H9 (cell line): ENCODE measurements at regions not wholly inside any gene's neighbourhood (a gene's known extent, or its start where the extent isn't known, plus 50 kb on each side); places are given as distances from the start of the nearest gene placed in this dataset.

ENCODE experiments used
- DNase-seq: peaks from one replicate; pipeline ENCODE4 v3.0.0-alpha.2; 2017
- H2AFZ ChIP-seq: one replicate; pipeline ENCODE4 v1.6.1; 2013; ENCODE audit warnings: mild to moderate bottlenecking, low read length, control low read depth, moderate library complexity
- H2AK5ac ChIP-seq: 2 replicates; pipeline ENCODE4 v1.6.1; 2013; ENCODE audit warnings: low read length, control low read depth, mixed read lengths; ENCODE audit not compliant: insufficient read length
- H2BK120ac ChIP-seq: one replicate; pipeline ENCODE4 v1.6.1; 2013; ENCODE audit warnings: low read depth, mild to moderate bottlenecking, low read length, control low read depth, inconsistent platforms; ENCODE audit not compliant: poor library complexity, severe bottlenecking
- H2BK12ac ChIP-seq: 2 replicates; pipeline ENCODE4 v1.6.1; 2013; ENCODE audit warnings: low read length, control low read depth, mixed read lengths, low read depth; ENCODE audit not compliant: insufficient read length
- H2BK15ac ChIP-seq: 2 replicates; pipeline ENCODE4 v1.6.1; 2013; ENCODE audit warnings: low read depth, low read length, control low read depth
- H2BK20ac ChIP-seq: one replicate; pipeline ENCODE4 v1.6.1; 2013; ENCODE audit warnings: low read depth, mild to moderate bottlenecking, low read length, control low read depth, inconsistent platforms; ENCODE audit not compliant: poor library complexity, severe bottlenecking
- H2BK5ac ChIP-seq: 2 replicates; pipeline ENCODE4 v1.6.1; 2013; ENCODE audit warnings: low read length, control low read depth, mixed read lengths; ENCODE audit not compliant: insufficient read length
- H3K14ac ChIP-seq: 2 replicates; pipeline ENCODE4 v1.6.1; 2013; ENCODE audit warnings: low read length, control low read depth; ENCODE audit not compliant: insufficient read depth
- H3K18ac ChIP-seq: 2 replicates; pipeline ENCODE4 v1.6.1; 2013; ENCODE audit warnings: low read depth, mild to moderate bottlenecking, mixed read lengths, low read length, control low read depth; ENCODE audit not compliant: insufficient read length
- H3K23ac ChIP-seq: 2 replicates; pipeline ENCODE4 v1.6.1; 2013; ENCODE audit warnings: low read length, control low read depth, mixed read lengths, low read depth; ENCODE audit not compliant: insufficient read length
- H3K23me2 ChIP-seq: 2 replicates; pipeline ENCODE4 v1.6.1; 2013; ENCODE audit warnings: low read depth, mild to moderate bottlenecking, mixed read lengths, low read length, control low read depth; ENCODE audit not compliant: insufficient read length, poor library complexity, severe bottlenecking
- H3K27ac ChIP-seq: 2 replicates; pipeline ENCODE4 v1.5.1; 2013; ENCODE audit warnings: low read length, control low read depth, mixed read lengths, low read depth; ENCODE audit not compliant: insufficient read length
- H3K27me3 ChIP-seq: 2 replicates; pipeline ENCODE4 v1.6.1; 2013; ENCODE audit warnings: low read length, control low read depth, inconsistent platforms; ENCODE audit not compliant: insufficient read depth
- H3K4ac ChIP-seq: 2 replicates; pipeline ENCODE4 v1.6.1; 2013; ENCODE audit warnings: low read depth, mild to moderate bottlenecking, control low read depth, inconsistent platforms, low read length, moderate library complexity
- H3K4me1 ChIP-seq: 2 replicates; pipeline ENCODE4 v1.6.1; 2013; ENCODE audit warnings: low read length, control low read depth, inconsistent platforms; ENCODE audit not compliant: insufficient read depth
- H3K4me2 ChIP-seq: 2 replicates; pipeline ENCODE4 v1.6.1; 2013; ENCODE audit warnings: low read length, control low read depth, mixed read lengths; ENCODE audit not compliant: insufficient read length, insufficient read depth
- H3K56ac ChIP-seq: 2 replicates; pipeline ENCODE4 v1.6.1; 2013; ENCODE audit warnings: low read depth, mild to moderate bottlenecking, mixed read lengths, low read length, control low read depth; ENCODE audit not compliant: insufficient read length
- H3K79me1 ChIP-seq: 2 replicates; pipeline ENCODE4 v1.6.1; 2013; ENCODE audit warnings: low read depth, mild to moderate bottlenecking, moderate library complexity, low read length, control low read depth, inconsistent platforms; ENCODE audit not compliant: insufficient read depth, poor library complexity, severe bottlenecking
- H3K79me2 ChIP-seq: 2 replicates; pipeline ENCODE4 v1.6.1; 2013; ENCODE audit warnings: low read length, control low read depth, inconsistent platforms; ENCODE audit not compliant: insufficient read depth
- H3K9ac ChIP-seq: 2 replicates; pipeline ENCODE4 v1.6.1; 2013; ENCODE audit warnings: low read length, control low read depth, mixed read lengths; ENCODE audit not compliant: insufficient read length; ENCODE audit errors: extremely low read depth
- H3K9me3 ChIP-seq: one replicate; pipeline ENCODE4 v1.6.1; 2013; ENCODE audit warnings: low read depth, low read length, inconsistent platforms; ENCODE audit not compliant: control insufficient read depth
- H3T11ph ChIP-seq: one replicate; pipeline ENCODE4 v1.6.1; 2013; ENCODE audit warnings: mild to moderate bottlenecking, low read length, control low read depth, inconsistent platforms
- H4K20me1 ChIP-seq: one replicate; pipeline ENCODE4 v1.6.1; 2013; ENCODE audit not compliant: control insufficient read depth, insufficient read length, insufficient read depth
- H4K5ac ChIP-seq: 2 replicates; pipeline ENCODE4 v1.6.1; 2013; ENCODE audit warnings: low read depth, mild to moderate bottlenecking, mixed read lengths, low read length, control low read depth; ENCODE audit not compliant: insufficient read length
- H4K8ac ChIP-seq: replicated peaks from 2 replicates; pipeline ENCODE4 v1.6.1; 2013; ENCODE audit warnings: low read length, control low read depth, mixed read lengths, low read depth; ENCODE audit not compliant: insufficient read length
- H4K91ac ChIP-seq: 2 replicates; pipeline ENCODE4 v1.6.1; 2013; ENCODE audit warnings: low read depth, mild to moderate bottlenecking, moderate library complexity, mixed read lengths, low read length, control low read depth; ENCODE audit not compliant: insufficient read length
- H3K27ac Mint-ChIP-seq, 3 experiments: 2 replicates in 2 of 3; 3 replicates in 1 of 3; pipeline ENCODE4 v1.8.0; 2020 to 2021; ENCODE audit warnings: mixed read lengths in 3 of 3, mild to moderate bottlenecking in 1 of 3, moderate library complexity in 1 of 3
- H3K27me3 Mint-ChIP-seq: 2 replicates; pipeline ENCODE4 v1.8.0; 2021; ENCODE audit warnings: low read depth, mild to moderate bottlenecking, moderate library complexity, mixed read lengths
- H3K36me3 Mint-ChIP-seq, 3 experiments: 2 replicates in 2 of 3; 3 replicates in 1 of 3; pipeline ENCODE4 v1.8.0; 2020 to 2021; ENCODE audit warnings: low read depth in 3 of 3, mixed read lengths in 3 of 3; ENCODE audit not compliant: insufficient read depth in 1 of 3
- H3K4me1 Mint-ChIP-seq, 2 experiments: 2 replicates each; pipeline ENCODE4 v1.8.0; 2020; ENCODE audit warnings: mixed read lengths in 2 of 2
- H3K4me3 Mint-ChIP-seq, 2 experiments: 2 replicates in 1 of 2; 3 replicates in 1 of 2; pipeline ENCODE4 v1.8.0; 2020 to 2021; ENCODE audit warnings: mild to moderate bottlenecking in 2 of 2, mixed read lengths in 2 of 2, moderate library complexity in 1 of 2
- H3K9me3 Mint-ChIP-seq, 2 experiments: 2 replicates in 1 of 2; 3 replicates in 1 of 2; pipeline ENCODE4 v1.8.0; 2020; ENCODE audit warnings: mild to moderate bottlenecking in 2 of 2, mixed read lengths in 2 of 2, moderate library complexity in 1 of 2
- WGBS: extraction: QIAGEN DNeasy Blood & Tissue Kit; methylation state at CpG from one replicate; pipeline ENCODE4 v1.1.7; 2013; ENCODE audit warnings: missing lambda C conversion rate, low lambda C conversion rate, mixed read lengths; ENCODE audit not compliant: insufficient read length; ENCODE audit errors: extremely low coverage; 5-methylcytosine and 5-hydroxymethylcytosine counted together
- TF ChIP-seq, protein P1 (sequence below): fragments of 200-600 bp; sonication (generic); conservative IDR thresholded peaks from 3 replicates; pipeline ENCODE4 v1.8.0; 2021; ENCODE audit warnings: antibody characterized with exemption, mild to moderate bottlenecking

DNA sequence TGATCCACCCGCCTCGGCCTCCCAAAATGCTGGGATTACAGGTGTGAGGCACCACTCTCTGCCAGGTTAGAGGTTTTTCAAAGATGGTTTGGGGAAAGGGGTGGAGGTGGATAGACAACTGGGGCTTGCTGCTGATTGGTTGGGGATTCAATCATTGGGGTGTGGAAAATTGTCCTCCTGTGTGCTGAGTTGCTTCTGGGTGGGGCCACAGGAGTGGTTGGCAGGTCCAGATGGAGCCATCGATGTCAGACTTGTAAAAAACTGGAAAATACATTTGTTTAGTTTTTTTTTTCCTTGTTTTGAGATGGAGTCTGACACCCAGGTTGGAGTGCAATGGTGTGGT is 61.9 kb upstream of the CLINT1 start:
- Mint-ChIP-seq H3K27ac (no peak overlapping the region), H3K27me3 (no peaks in the 10 kb centered on the region), H3K9me3 (no peaks in the 10 kb centered on the region), H3K4me3 (no peak overlapping the region), H3K4me1 (peaks cover 57 to 62% of the 10 kb centered on the region in 2 experiments), H3K36me3 (no peaks in the 10 kb centered on the region)
- Histone ChIP-seq H2BK5ac (no peak overlapping the region), H3K14ac (no peak overlapping the region), H3K9ac (no peak overlapping the region), H3K27me3 (no peaks in the 10 kb centered on the region), H3K9me3 (no peaks in the 10 kb centered on the region), H3K79me2 (no peaks in the 10 kb centered on the region), H3K4me2 (no peak overlapping the region), H3K23me2 (no peaks in the 10 kb centered on the region), H3K23ac (no peak overlapping the region), H4K8ac (no peak overlapping the region), H2AK5ac (no peak overlapping the region), H2BK120ac (no peak overlapping the region), H2AFZ (no peak overlapping the region), H3K18ac (no peak overlapping the region), H4K5ac (no peak overlapping the region), H4K91ac (no peak overlapping the region), H2BK15ac (no peak overlapping the region), H2BK12ac (no peak overlapping the region), H2BK20ac (no peak overlapping the region), H3K79me1 (no peaks in the 10 kb centered on the region), H3K4ac (no peak overlapping the region), H3K56ac (no peak overlapping the region), H3K27ac (no peak overlapping the region), H4K20me1 (no peaks in the 10 kb centered on the region), H3K4me1 (peaks cover 9% of the 10 kb centered on the region; the same call in 1 of the 2 replicates), H3T11ph (no peak overlapping the region)
- TF ChIP-seq, protein P1, sequence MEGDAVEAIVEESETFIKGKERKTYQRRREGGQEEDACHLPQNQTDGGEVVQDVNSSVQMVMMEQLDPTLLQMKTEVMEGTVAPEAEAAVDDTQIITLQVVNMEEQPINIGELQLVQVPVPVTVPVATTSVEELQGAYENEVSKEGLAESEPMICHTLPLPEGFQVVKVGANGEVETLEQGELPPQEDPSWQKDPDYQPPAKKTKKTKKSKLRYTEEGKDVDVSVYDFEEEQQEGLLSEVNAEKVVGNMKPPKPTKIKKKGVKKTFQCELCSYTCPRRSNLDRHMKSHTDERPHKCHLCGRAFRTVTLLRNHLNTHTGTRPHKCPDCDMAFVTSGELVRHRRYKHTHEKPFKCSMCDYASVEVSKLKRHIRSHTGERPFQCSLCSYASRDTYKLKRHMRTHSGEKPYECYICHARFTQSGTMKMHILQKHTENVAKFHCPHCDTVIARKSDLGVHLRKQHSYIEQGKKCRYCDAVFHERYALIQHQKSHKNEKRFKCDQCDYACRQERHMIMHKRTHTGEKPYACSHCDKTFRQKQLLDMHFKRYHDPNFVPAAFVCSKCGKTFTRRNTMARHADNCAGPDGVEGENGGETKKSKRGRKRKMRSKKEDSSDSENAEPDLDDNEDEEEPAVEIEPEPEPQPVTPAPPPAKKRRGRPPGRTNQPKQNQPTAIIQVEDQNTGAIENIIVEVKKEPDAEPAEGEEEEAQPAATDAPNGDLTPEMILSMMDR = no peak
- no peak for DNase-seq
- no CpG with 5 or more reads among the region's 3 CpGs for WGBS
